ENCODE measurements at regions not wholly inside any gene's neighbourhood (a gene's known extent, or its start where the extent isn't known, plus 50 kb on each side); places are given as distances from the start of the nearest gene placed in this dataset.

DNA sequence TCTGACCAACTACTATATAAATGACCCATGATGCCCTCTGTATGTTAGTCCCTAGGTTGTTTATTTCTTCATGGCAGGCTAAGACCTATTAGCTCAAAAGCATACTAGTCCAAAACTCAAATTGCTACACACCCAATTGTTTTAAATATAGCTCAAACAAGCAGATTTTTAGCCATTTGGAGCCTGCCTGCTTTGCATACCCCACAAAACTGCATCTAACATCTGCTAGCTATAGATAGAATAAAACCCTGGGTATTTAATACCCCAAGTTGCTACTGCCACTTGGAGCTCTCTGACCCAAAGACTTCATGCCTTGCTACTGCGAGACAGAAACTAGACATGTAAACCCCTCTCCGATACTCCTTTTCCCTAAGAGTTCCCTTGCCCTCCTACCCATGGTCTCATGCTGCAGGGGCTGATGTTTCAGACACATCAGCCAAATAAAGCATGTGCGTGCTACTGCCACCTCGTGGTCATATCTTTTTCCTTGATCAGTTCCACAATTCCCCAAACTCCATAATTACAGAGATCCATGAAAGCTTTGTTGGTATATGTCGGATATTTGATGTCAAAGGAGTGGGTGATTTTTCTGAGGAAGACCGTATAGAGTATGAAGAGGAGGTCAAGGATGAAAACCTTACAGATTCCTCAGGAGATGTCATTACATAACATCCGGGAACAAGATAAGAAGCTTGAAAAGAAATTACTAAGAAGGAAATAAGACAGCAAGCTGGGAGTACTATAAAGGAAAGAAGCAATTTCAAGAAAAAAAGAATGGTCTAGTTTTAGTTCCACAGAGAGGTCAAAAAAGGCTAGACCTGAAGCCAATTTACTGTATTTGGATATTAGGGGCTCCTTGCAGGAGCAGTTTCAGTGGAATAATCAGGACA lies 386.6 kb downstream of the SH2D4B start:
- Histone ChIP-seq H3K36me3 (no peaks in the 10 kb centered on the region), H3K4me3 (no peak overlapping the region), H3K9me3 (peaks cover 0 to 3% (median 0%) of the 10 kb centered on the region in 4 donors), H3K27me3 (peaks cover 0 to 12% (median 0%) of the 10 kb centered on the region in 4 donors), H3K27ac (replicated peaks in 1 of 4) (no peak overlapping the region), H3K4me1 (no peaks in the 10 kb centered on the region)
- DNase-seq (ENCODE audit: extremely low spot score), result no peak
- intact Hi-C loops (cut with DNase I), result loop anchor here (5.0 kb wide), 1 partner anchor 262 kb away; no protein-coding TSS in a partner anchor
- TF ChIP-seq POLR2A (IDR thresholded peaks at IDR 0.05; ENCODE audit: low read depth) (no peak), CTCF (IDR thresholded peaks at IDR 0.05) (peak; percentile 33 to 57 (median 56))
- WGBS, result 38% methylated on average over 7 of the region's 7 CpGs

- H3K27me3 ChIP-seq, result no peaks in the 10 kb centered on the region
- intact Hi-C loops (cut with DNase I), result no loop called here
- no peaks in the 10 kb centered on the region for H3K4me1 ChIP-seq
- TF ChIP-seq POLR2A (IDR thresholded peaks at IDR 0.05; ENCODE audit: low read depth), result no peak
- no peak for TF ChIP-seq CTCF (IDR thresholded peaks at IDR 0.05)
- no peak for TF ChIP-seq POLR2AphosphoS5 (IDR thresholded peaks at IDR 0.05)
- TF ChIP-seq EP300 (IDR thresholded peaks at IDR 0.05), result no peak
- H3K36me3 ChIP-seq, result no peaks in the 10 kb centered on the region
- no peak overlapping the region for H3K27ac ChIP-seq (replicated peaks in 1 of 4)
- WGBS, result 52% methylated on average over 5 of the region's 5 CpGs
- peaks cover 0 to 3% (median 0%) of the 10 kb centered on the region in 4 donors for H3K9me3 ChIP-seq
- DNase-seq (ENCODE audit: extremely low spot score), result no peak
- no peak overlapping the region for H3K4me3 ChIP-seq
Observed at GRCh38 chr10:80927419-80928078, 389.8 kb downstream of the SH2D4B start.

GRCh38 chr10:80938903-80939302 lies 401.2 kb downstream of the SH2D4B start:
- DNase-seq (ENCODE audit: extremely low spot score), result no peak
- H3K9me3 ChIP-seq, result no peaks in the 10 kb centered on the region
- TF ChIP-seq CTCF (IDR thresholded peaks at IDR 0.05) (no peak), EP300 (IDR thresholded peaks at IDR 0.05) (no peak), POLR2AphosphoS5 (IDR thresholded peaks at IDR 0.05) (no peak), POLR2A (IDR thresholded peaks at IDR 0.05; ENCODE audit: low read depth) (no peak)
- 43% methylated on average over 1 of the region's 1 CpG for WGBS
- H3K4me3 ChIP-seq, result no peak overlapping the region
- H3K27ac ChIP-seq (replicated peaks in 1 of 4), result no peak overlapping the region
- intact Hi-C loops (cut with DNase I), result no loop called here
- no peaks in the 10 kb centered on the region for H3K27me3 ChIP-seq
- no peaks in the 10 kb centered on the region for H3K36me3 ChIP-seq
- no peaks in the 10 kb centered on the region for H3K4me1 ChIP-seq

GRCh38 chr10:80945264-80945880 lies 407.7 kb downstream of the SH2D4B start:
- TF ChIP-seq POLR2A (IDR thresholded peaks at IDR 0.05; ENCODE audit: low read depth), result no peak
- peak in 2 of 3 experiments; percentile 13 to 42 for TF ChIP-seq CTCF (IDR thresholded peaks at IDR 0.05)
- TF ChIP-seq POLR2AphosphoS5 (IDR thresholded peaks at IDR 0.05), result no peak
- H3K4me1 ChIP-seq, result peaks cover 0 to 5% (median 0%) of the 10 kb centered on the region in 4 donors
- no peaks in the 10 kb centered on the region for H3K27me3 ChIP-seq
- H3K27ac ChIP-seq (replicated peaks in 1 of 4), result no peak overlapping the region
- no peaks in the 10 kb centered on the region for H3K36me3 ChIP-seq
- 40% methylated on average over 1 of the region's 1 CpG for WGBS
- DNase-seq (ENCODE audit: extremely low spot score), result no peak
- intact Hi-C loops (cut with DNase I), result no loop called here
- H3K9me3 ChIP-seq, result no peaks in the 10 kb centered on the region
- no peak overlapping the region for H3K4me3 ChIP-seq

Data from esophagus muscularis mucosa (tissue), 4 donors.